ENCODE measurements at regions not wholly inside any gene's neighbourhood (a gene's known extent, or its start where the extent isn't known, plus 50 kb on each side); places are given as distances from the start of the nearest gene placed in this dataset.
"Not testable (repeated sequence)": the region's sequence is repeated elsewhere in the genome, so short reads cannot be mapped to it uniquely, and the experiment has no call there.

DNA sequence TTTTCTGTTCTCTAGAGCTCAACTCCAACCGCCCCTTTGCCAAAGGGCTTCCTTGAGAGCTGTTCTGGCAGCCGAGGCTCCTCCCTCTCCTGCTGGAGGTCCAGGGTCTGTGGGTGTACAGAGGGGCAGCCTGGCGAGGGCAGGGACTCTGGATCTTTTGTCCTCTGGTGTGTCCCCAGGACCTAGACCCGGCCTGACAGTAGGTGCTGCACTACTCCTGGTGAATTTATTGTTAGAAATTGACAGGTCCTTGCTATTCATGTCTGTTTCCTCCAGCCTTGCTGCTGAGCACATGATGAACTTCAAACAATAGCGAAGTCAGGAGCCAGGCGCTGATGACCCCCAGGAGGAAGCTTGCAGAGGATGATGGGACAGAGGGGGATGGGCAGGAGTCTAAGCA lies 234.7 kb upstream of the SULF2 start:
- Histone ChIP-seq H3K4me1 (ENCODE audit: control insufficient read depth in 1 of 2, insufficient read depth in 2 of 2, low read length in 2 of 2) (no peaks in the 10 kb centered on the region), H3K27ac (ENCODE audit: low read depth in 1 of 2, low read length in 2 of 2) (no peak overlapping the region), H3K4me3 (replicated peaks in 1 of 3; ENCODE audit: low read depth in 2 of 3, low read length in 3 of 3) (no peak overlapping the region), H3K79me2 (ENCODE audit: insufficient read depth, low read length) (no peaks in the 10 kb centered on the region), H3K4me2 (replicated peaks; ENCODE audit: extremely low read depth, low read length, poor library complexity, severe bottlenecking) (no peak overlapping the region), H3K27me3 (ENCODE audit: control insufficient read depth in 2 of 2, insufficient read depth in 2 of 2, low read length in 2 of 2) (peaks cover 0 to 4% of the 10 kb centered on the region in 2 donors), H3K9ac (ENCODE audit: insufficient read depth, low read length, poor library complexity, severe bottlenecking) (no peak overlapping the region), H4K20me1 (ENCODE audit: insufficient read depth, low read length) (no peaks in the 10 kb centered on the region), H3K9me3 (replicated peaks in 1 of 2; ENCODE audit: control insufficient read depth in 1 of 2, insufficient read depth in 1 of 2, low read length in 2 of 2) (no peaks in the 10 kb centered on the region), H2AFZ (ENCODE audit: insufficient read depth, low read depth, low read length, poor library complexity, severe bottlenecking) (no peak overlapping the region), H3K36me3 (replicated peaks in 1 of 2; ENCODE audit: control insufficient read depth in 1 of 2, insufficient read depth in 2 of 2, low read length in 2 of 2) (no peaks in the 10 kb centered on the region)
- 89% methylated on average over 5 of the region's 6 CpGs for whole genome bisulfite sequencing (ENCODE audit: insufficient coverage)
- no peak for DNase-seq
- no peak overlapping the region for H3K4me3 Mint-ChIP-seq
- intact Hi-C loops (cut with micrococcal nuclease), result no loop called here
- TF ChIP-seq, protein P1, sequence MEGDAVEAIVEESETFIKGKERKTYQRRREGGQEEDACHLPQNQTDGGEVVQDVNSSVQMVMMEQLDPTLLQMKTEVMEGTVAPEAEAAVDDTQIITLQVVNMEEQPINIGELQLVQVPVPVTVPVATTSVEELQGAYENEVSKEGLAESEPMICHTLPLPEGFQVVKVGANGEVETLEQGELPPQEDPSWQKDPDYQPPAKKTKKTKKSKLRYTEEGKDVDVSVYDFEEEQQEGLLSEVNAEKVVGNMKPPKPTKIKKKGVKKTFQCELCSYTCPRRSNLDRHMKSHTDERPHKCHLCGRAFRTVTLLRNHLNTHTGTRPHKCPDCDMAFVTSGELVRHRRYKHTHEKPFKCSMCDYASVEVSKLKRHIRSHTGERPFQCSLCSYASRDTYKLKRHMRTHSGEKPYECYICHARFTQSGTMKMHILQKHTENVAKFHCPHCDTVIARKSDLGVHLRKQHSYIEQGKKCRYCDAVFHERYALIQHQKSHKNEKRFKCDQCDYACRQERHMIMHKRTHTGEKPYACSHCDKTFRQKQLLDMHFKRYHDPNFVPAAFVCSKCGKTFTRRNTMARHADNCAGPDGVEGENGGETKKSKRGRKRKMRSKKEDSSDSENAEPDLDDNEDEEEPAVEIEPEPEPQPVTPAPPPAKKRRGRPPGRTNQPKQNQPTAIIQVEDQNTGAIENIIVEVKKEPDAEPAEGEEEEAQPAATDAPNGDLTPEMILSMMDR (IDR thresholded peaks at IDR 0.05), result no peak
- H3K27ac Mint-ChIP-seq, result no peak overlapping the region
- H3K4me1 Mint-ChIP-seq, result peaks cover 5% of the 10 kb centered on the region
- peaks cover 10 to 25% (median 20%) of the 10 kb centered on the region in 3 donors for H3K27me3 Mint-ChIP-seq (ENCODE audit: low read depth in 3 of 3)
- no peaks in the 10 kb centered on the region for H3K36me3 Mint-ChIP-seq
- H3K9me3 Mint-ChIP-seq, result peaks cover 3 to 13% (median 7%) of the 10 kb centered on the region in 7 donors

DNA sequence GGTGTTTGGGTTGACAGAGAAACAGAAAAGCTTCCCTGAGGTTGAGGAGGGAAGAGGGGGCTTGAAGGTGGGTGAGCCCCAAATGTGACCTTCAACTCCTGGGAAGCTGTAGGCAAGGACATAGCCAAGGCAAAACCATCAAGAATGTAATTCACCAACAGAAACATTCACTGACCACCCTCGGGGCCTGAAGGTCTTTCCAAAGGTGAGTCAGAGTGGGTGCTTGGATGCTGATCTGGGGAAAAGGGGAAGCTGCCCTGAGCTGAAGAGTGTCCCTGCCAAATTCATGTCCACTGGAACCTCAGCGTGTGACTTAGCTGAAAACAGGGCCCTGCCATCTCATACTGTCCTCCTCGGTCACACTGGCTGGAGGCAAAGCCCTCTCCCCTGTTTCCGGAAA lies 234.2 kb upstream of the SULF2 start:
- H4K20me1 ChIP-seq (ENCODE audit: insufficient read depth, low read length), result no peaks in the 10 kb centered on the region
- H3K4me1 ChIP-seq (ENCODE audit: control insufficient read depth in 1 of 2, insufficient read depth in 2 of 2, low read length in 2 of 2), result no peaks in the 10 kb centered on the region
- no peak overlapping the region for H2AFZ ChIP-seq (ENCODE audit: insufficient read depth, low read depth, low read length, poor library complexity, severe bottlenecking)
- intact Hi-C loops (cut with micrococcal nuclease), result no loop called here
- Mint-ChIP-seq H3K36me3 (no peaks in the 10 kb centered on the region), H3K9me3 (peaks cover 3 to 13% (median 7%) of the 10 kb centered on the region in 7 donors), H3K4me1 (peaks cover 8% of the 10 kb centered on the region), H3K27ac (no peak overlapping the region), H3K27me3 (ENCODE audit: low read depth in 3 of 3) (peaks cover 10 to 25% (median 20%) of the 10 kb centered on the region in 3 donors), H3K4me3 (no peak overlapping the region)
- TF ChIP-seq, protein P1 (IDR thresholded peaks at IDR 0.05), result no peak
- H3K4me2 ChIP-seq (replicated peaks; ENCODE audit: extremely low read depth, low read length, poor library complexity, severe bottlenecking), result no peak overlapping the region
- H3K36me3 ChIP-seq (replicated peaks in 1 of 2; ENCODE audit: control insufficient read depth in 1 of 2, insufficient read depth in 2 of 2, low read length in 2 of 2), result no peaks in the 10 kb centered on the region
- no peak overlapping the region for H3K9ac ChIP-seq (ENCODE audit: insufficient read depth, low read length, poor library complexity, severe bottlenecking)
- no peaks in the 10 kb centered on the region for H3K79me2 ChIP-seq (ENCODE audit: insufficient read depth, low read length)
- no peak for DNase-seq
- no peak overlapping the region for H3K4me3 ChIP-seq (replicated peaks in 1 of 3; ENCODE audit: low read depth in 2 of 3, low read length in 3 of 3)
- H3K9me3 ChIP-seq (replicated peaks in 1 of 2; ENCODE audit: control insufficient read depth in 1 of 2, insufficient read depth in 1 of 2, low read length in 2 of 2), result no peaks in the 10 kb centered on the region
- 79% methylated on average over 3 of the region's 4 CpGs for WGBS (ENCODE audit: insufficient coverage)
- no peak overlapping the region for H3K27ac ChIP-seq (ENCODE audit: low read depth in 1 of 2, low read length in 2 of 2)
- peaks cover 0 to 4% of the 10 kb centered on the region in 2 donors for H3K27me3 ChIP-seq (ENCODE audit: control insufficient read depth in 2 of 2, insufficient read depth in 2 of 2, low read length in 2 of 2)

DNA sequence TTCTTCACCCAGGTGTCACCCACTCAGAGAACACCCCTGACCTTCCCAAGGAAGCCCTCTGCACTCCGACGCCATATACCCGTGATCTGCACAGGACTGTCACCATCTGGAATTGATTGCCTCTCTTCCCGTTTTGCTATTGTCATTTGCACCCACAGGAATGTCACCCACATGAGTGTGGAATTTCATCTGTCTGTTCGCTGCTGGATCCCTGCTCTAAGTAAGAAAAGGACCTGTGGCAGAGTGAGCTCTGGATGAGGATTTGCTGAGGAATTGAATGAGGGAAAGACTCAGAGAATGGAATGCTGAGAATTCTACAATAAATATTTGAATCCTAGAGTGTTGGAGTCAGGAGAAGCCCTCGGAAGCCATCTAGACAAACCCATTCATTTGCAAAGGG lies 233.6 kb upstream of the SULF2 start:
- WGBS (ENCODE audit: insufficient coverage), result 84% methylated on average over 4 of the region's 6 CpGs
- H3K9ac ChIP-seq (ENCODE audit: insufficient read depth, low read length, poor library complexity, severe bottlenecking); H3K36me3 Mint-ChIP-seq; H3K79me2 ChIP-seq (ENCODE audit: insufficient read depth, low read length); H3K4me3 ChIP-seq (replicated peaks in 1 of 3; ENCODE audit: low read depth in 2 of 3, low read length in 3 of 3); DNase-seq; H2AFZ ChIP-seq (ENCODE audit: insufficient read depth, low read depth, low read length, poor library complexity, severe bottlenecking); H3K27me3 ChIP-seq (ENCODE audit: control insufficient read depth in 2 of 2, insufficient read depth in 2 of 2, low read length in 2 of 2); H3K9me3 ChIP-seq (replicated peaks in 1 of 2; ENCODE audit: control insufficient read depth in 1 of 2, insufficient read depth in 1 of 2, low read length in 2 of 2); intact Hi-C loops (cut with micrococcal nuclease); H3K4me3 Mint-ChIP-seq; H3K27ac Mint-ChIP-seq; H4K20me1 ChIP-seq (ENCODE audit: insufficient read depth, low read length); H3K27ac ChIP-seq (ENCODE audit: low read depth in 1 of 2, low read length in 2 of 2); H3K4me1 Mint-ChIP-seq; H3K4me1 ChIP-seq (ENCODE audit: control insufficient read depth in 1 of 2, insufficient read depth in 2 of 2, low read length in 2 of 2); H3K4me2 ChIP-seq (replicated peaks; ENCODE audit: extremely low read depth, low read length, poor library complexity, severe bottlenecking); H3K36me3 ChIP-seq (replicated peaks in 1 of 2; ENCODE audit: control insufficient read depth in 1 of 2, insufficient read depth in 2 of 2, low read length in 2 of 2): not testable (repeated sequence)
- H3K9me3 Mint-ChIP-seq, result peaks cover 3 to 13% (median 7%) of the 10 kb centered on the region in 7 donors
- H3K27me3 Mint-ChIP-seq (ENCODE audit: low read depth in 3 of 3), result peaks cover 10 to 26% (median 20%) of the 10 kb centered on the region in 3 donors

Measured in CD14-positive monocyte (primary cell).